BJ (cell line): ENCODE measurements at regions not wholly inside any gene's neighbourhood (a gene's known extent, or its start where the extent isn't known, plus 50 kb on each side); places are given as distances from the start of the nearest gene placed in this dataset.

Source experiments
- CTCF ChIA-PET: fragments of 350-600 bp; formaldehyde crosslinking; extraction: SDS; loops from one replicate; lab custom pipeline; 2021; ENCODE audit warnings: antibody characterized with exemption, inconsistent platforms; lab: Yijun Ruan, JAX
- POLR2A ChIA-PET: fragments of 300-600 bp; sonication (Branson Sonifier 250); formaldehyde crosslinking; extraction: SDS; loops from one replicate; lab custom pipeline; 2021; ENCODE audit warnings: antibody characterized with exemption; lab: Charles Lee
- DNase-seq: peaks from one replicate; pipeline ENCODE4 v3.0.0-alpha.2; 2011; ENCODE audit warnings: low read depth
- H3K27me3 ChIP-seq: 2 replicates; pipeline ENCODE4 v1.6.0; 2011; ENCODE audit warnings: low read length; ENCODE audit not compliant: control insufficient read depth, insufficient read depth
- H3K36me3 ChIP-seq: 2 replicates; pipeline ENCODE4 v1.5.1; 2011; ENCODE audit warnings: low read length; ENCODE audit not compliant: control insufficient read depth, insufficient read depth
- H3K4me3 ChIP-seq: 2 replicates; pipeline ENCODE4 v1.5.1; 2011; ENCODE audit warnings: low read depth, mild to moderate bottlenecking, control low read depth, low read length
- CTCF ChIP-seq: IDR thresholded peaks from 2 replicates; pipeline ENCODE4 v1.5.1; 2011; ENCODE audit warnings: low read depth, mild to moderate bottlenecking, control low read depth, inconsistent platforms, low read length, moderate library complexity; ENCODE audit not compliant: insufficient read depth

GRCh38 chr2:55999231-55999630 lies 75.6 kb upstream of the EFEMP1 start:
- ChIA-PET CTCF (no interaction called here), POLR2A (no interaction called here)
- H3K36me3 ChIP-seq = no peaks in the 10 kb centered on the region
- no peaks in the 10 kb centered on the region for H3K27me3 ChIP-seq
- no peak overlapping the region for H3K4me3 ChIP-seq
- TF ChIP-seq CTCF = no peak
- DNase-seq = no peak

GRCh38 chr2:55999790-56000189 lies 76.2 kb upstream of the EFEMP1 start:
- POLR2A ChIA-PET = no interaction called here
- TF ChIP-seq CTCF = no peak
- H3K27me3 ChIP-seq = no peaks in the 10 kb centered on the region
- CTCF ChIA-PET = no interaction called here
- no peak overlapping the region for H3K4me3 ChIP-seq
- no peaks in the 10 kb centered on the region for H3K36me3 ChIP-seq
- peak; percentile 37 for DNase-seq

- ChIA-PET CTCF (interaction anchor here (0.8 to 1.2 kb wide), 2 partner anchors 12 to 41 kb away, joined by 3 read pairs; no protein-coding TSS in a partner anchor), POLR2A (interaction anchor here (0.7 kb wide), 1 partner anchor 79 kb away, joined by 3 read pairs; no protein-coding TSS in a partner anchor)
- DNase-seq = no peak
- H3K27me3 ChIP-seq = no peaks in the 10 kb centered on the region
- H3K4me3 ChIP-seq = no peak overlapping the region
- no peaks in the 10 kb centered on the region for H3K36me3 ChIP-seq
- TF ChIP-seq CTCF = no peak
Measured at GRCh38 chr2:56001947-56002346, 78.4 kb upstream of the EFEMP1 start.

GRCh38 chr2:56008661-56009431 lies 85.3 kb upstream of the EFEMP1 start:
- Histone ChIP-seq H3K27me3 (no peaks in the 10 kb centered on the region), H3K4me3 (no peak overlapping the region), H3K36me3 (no peaks in the 10 kb centered on the region)
- POLR2A ChIA-PET = interaction anchor here (0.7 kb wide), 1 partner anchor 17 kb away, joined by 3 read pairs; no protein-coding TSS in a partner anchor
- CTCF ChIA-PET = interaction anchor here (1.1 to 4.0 kb wide), 8 partner anchors 9 to 291 kb away, joined by 3 to 31 read pairs (median 6); no protein-coding TSS in a partner anchor
- DNase-seq = peak; percentile 54
- TF ChIP-seq CTCF = no peak

GRCh38 chr2:56009758-56010458 lies 86.3 kb upstream of the EFEMP1 start:
- POLR2A ChIA-PET = no interaction called here
- H3K4me3 ChIP-seq = no peak overlapping the region
- no peaks in the 10 kb centered on the region for H3K36me3 ChIP-seq
- CTCF ChIA-PET = interaction anchor here (0.7 to 4.0 kb wide), 11 partner anchors 8 to 292 kb away, joined by 3 to 31 read pairs (median 4); no protein-coding TSS in a partner anchor
- H3K27me3 ChIP-seq = no peaks in the 10 kb centered on the region
- peak; percentile 61 for TF ChIP-seq CTCF
- DNase-seq = no peak
